ENCODE measurements at regions not wholly inside any gene's neighbourhood (a gene's known extent, or its start where the extent isn't known, plus 50 kb on each side); places are given as distances from the start of the nearest gene placed in this dataset.
"Not testable (repeated sequence)": the region's sequence is repeated elsewhere in the genome, so short reads cannot be mapped to it uniquely, and the experiment has no call there.

DNA sequence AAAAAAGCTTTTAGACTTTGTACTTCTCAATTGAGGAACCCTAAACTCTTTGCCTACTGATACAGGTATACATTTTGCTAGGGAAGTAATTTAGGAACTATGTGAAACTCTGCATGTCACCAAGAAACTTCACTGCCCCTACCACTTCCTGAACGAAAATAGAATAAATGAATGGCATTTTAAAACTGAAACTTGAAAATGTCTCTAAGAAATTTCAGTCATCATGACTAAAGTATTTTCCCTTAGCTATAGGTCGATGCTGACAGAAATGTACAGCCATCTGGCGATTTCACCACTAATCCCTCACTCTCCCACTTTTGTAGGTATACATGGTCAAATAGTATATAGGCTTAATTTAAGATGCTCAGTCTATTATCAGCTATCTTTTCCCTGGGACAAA, 194.9 kb upstream of the SYT10 start:
- Histone ChIP-seq H3K27ac (no peak overlapping the region), H3K4me1 (no peaks in the 10 kb centered on the region), H3K4me3 (no peak overlapping the region), H3K4me2 (no peak overlapping the region), H3K9me3 (0 out of 3 replicates have a peak, but pooled peaks cover 3% of the 10 kb centered on the region)
- ChIA-PET POLR2A (no interaction called here), CTCF (no interaction called here)
- TF ChIP-seq, protein P1, sequence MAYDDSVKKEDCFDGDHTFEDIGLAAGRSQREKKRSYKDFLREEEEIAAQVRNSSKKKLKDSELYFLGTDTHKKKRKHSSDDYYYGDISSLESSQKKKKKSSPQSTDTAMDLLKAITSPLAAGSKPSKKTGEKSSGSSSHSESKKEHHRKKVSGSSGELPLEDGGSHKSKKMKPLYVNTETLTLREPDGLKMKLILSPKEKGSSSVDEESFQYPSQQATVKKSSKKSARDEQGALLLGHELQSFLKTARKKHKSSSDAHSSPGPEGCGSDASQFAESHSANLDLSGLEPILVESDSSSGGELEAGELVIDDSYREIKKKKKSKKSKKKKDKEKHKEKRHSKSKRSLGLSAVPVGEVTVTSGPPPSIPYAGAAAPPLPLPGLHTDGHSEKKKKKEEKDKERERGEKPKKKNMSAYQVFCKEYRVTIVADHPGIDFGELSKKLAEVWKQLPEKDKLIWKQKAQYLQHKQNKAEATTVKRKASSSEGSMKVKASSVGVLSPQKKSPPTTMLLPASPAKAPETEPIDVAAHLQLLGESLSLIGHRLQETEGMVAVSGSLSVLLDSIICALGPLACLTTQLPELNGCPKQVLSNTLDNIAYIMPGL (CRISPR knock-in tag; IDR thresholded peaks at IDR 0.05; ENCODE audit: borderline replicate concordance), result no peak
- no peak for TF ChIP-seq HDAC2 (IDR thresholded peaks at IDR 0.05)
- no peak for TF ChIP-seq MAFK (IDR thresholded peaks at IDR 0.05; ENCODE audit: partially characterized antibody)
- no peak for TF ChIP-seq BHLHE40 (IDR thresholded peaks at IDR 0.05; ENCODE audit: low read depth, low read length)
- TF ChIP-seq CBX2 (IDR thresholded peaks at IDR 0.05; ENCODE audit: borderline replicate concordance, low read depth), result no peak
- no peak for TF ChIP-seq CBX8 (IDR thresholded peaks at IDR 0.05)
- TF ChIP-seq, protein P2, sequence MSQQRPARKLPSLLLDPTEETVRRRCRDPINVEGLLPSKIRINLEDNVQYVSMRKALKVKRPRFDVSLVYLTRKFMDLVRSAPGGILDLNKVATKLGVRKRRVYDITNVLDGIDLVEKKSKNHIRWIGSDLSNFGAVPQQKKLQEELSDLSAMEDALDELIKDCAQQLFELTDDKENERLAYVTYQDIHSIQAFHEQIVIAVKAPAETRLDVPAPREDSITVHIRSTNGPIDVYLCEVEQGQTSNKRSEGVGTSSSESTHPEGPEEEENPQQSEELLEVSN (IDR thresholded peaks at IDR 0.05; ENCODE audit: borderline replicate concordance, low read depth), result no peak
- TF ChIP-seq TP53 (CRISPR knock-in tag; IDR thresholded peaks at IDR 0.05), result no peak
- no peak for TF ChIP-seq EP300 (IDR thresholded peaks at IDR 0.05)
- TF ChIP-seq RARB (CRISPR knock-in tag; IDR thresholded peaks at IDR 0.05), result no peak
- no peak for TF ChIP-seq EHF (CRISPR knock-in tag; IDR thresholded peaks at IDR 0.05)
- no peak for DNase-seq (ENCODE audit: low read depth in 1 of 2, low spot score in 1 of 2)
- 5% methylated on average over 3 of the region's 3 CpGs for WGBS (ENCODE audit: missing lambda C conversion rate)
- no peak for ATAC-seq
- no peak for FAIRE-seq

DNA sequence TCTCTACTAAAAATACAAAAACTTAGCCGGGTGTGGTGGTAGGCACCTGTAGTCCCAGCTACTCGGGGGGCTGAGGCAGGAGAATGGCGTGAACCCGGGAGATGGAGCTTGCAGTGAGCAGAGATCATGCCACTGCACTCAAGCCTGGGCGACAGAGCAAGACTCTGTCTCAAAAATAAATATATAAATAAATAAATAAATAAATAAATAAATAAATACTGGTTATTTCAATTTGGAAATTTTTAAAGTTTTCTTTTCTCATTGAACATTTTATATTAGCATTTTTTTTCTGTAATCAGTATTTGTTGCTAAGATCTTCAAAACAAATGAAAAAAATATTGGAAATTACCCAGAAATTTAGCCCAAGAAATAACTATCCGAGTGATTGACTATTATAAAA, 197.3 kb upstream of the SYT10 start:
- H3K9me3 ChIP-seq; H3K4me2 ChIP-seq; POLR2A ChIA-PET; DNase-seq (ENCODE audit: low read depth in 1 of 2, low spot score in 1 of 2); H3K27ac ChIP-seq; H3K4me3 ChIP-seq; FAIRE-seq; H3K4me1 ChIP-seq; ATAC-seq; CTCF ChIA-PET: not testable (repeated sequence)
- 17% methylated on average over 6 of the region's 6 CpGs for WGBS (ENCODE audit: missing lambda C conversion rate)
- TF ChIP-seq ZC3H11A (IDR thresholded peaks at IDR 0.05), result peak; percentile 84

DNA sequence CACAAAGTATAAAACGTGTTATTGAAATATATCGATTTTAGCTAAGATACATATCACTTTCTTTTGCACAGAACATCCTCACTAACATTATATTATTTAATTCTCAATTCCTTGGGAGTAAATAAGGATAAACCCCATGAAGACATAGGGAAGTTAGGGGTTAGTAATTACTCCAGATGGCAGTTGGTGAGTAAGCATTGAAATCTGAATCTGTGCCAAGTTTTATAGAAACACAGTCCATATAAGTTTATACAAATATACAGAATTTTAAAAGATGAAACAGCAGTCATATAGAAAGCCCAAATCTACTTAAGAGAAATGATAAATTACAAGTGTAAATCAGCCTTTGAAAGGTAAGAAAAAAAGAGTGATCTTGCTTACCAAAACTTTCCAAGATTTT, 200.4 kb upstream of the SYT10 start:
- DNase-seq (ENCODE audit: low read depth in 1 of 2, low spot score in 1 of 2), result no peak
- 16% methylated on average over 2 of the region's 2 CpGs for WGBS (ENCODE audit: missing lambda C conversion rate)
- CTCF ChIA-PET, result no interaction called here

More for the DNA sequence above, 200.4 kb upstream of the SYT10 start:
- Histone ChIP-seq H3K4me1 (no peaks in the 10 kb centered on the region), H3K4me2 (no peak overlapping the region), H3K27ac (no peak overlapping the region), H3K9me3 (0 out of 3 replicates have a peak, but pooled peaks cover 3% of the 10 kb centered on the region), H3K4me3 (no peak overlapping the region)
- ATAC-seq, result no peak
- TF ChIP-seq RCOR1 (IDR thresholded peaks at IDR 0.05; ENCODE audit: low read depth, low read length) (no peak), HOXB13 (CRISPR knock-in tag; IDR thresholded peaks at IDR 0.05; ENCODE audit: low read depth) (no peak), TP53 (CRISPR knock-in tag; IDR thresholded peaks at IDR 0.05) (no peak), CBX8 (IDR thresholded peaks at IDR 0.05) (no peak), EP300 (IDR thresholded peaks at IDR 0.05) (no peak), SREBF2 (IDR thresholded peaks at IDR 0.05) (no peak), NR3C1 (IDR thresholded peaks at IDR 0.05) (no peak), JUNB (IDR thresholded peaks at IDR 0.05) (no peak), PHF8 (IDR thresholded peaks at IDR 0.05; ENCODE audit: borderline replicate concordance, low read depth) (no peak), EHF (CRISPR knock-in tag; IDR thresholded peaks at IDR 0.05) (no peak)
- TF ChIP-seq, protein P3, sequence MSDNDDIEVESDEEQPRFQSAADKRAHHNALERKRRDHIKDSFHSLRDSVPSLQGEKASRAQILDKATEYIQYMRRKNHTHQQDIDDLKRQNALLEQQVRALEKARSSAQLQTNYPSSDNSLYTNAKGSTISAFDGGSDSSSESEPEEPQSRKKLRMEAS (IDR thresholded peaks at IDR 0.05), result no peak
- TF ChIP-seq, protein P4, sequence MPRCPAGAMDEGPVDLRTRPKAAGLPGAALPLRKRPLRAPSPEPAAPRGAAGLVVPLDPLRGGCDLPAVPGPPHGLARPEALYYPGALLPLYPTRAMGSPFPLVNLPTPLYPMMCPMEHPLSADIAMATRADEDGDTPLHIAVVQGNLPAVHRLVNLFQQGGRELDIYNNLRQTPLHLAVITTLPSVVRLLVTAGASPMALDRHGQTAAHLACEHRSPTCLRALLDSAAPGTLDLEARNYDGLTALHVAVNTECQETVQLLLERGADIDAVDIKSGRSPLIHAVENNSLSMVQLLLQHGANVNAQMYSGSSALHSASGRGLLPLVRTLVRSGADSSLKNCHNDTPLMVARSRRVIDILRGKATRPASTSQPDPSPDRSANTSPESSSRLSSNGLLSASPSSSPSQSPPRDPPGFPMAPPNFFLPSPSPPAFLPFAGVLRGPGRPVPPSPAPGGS (IDR thresholded peaks at IDR 0.05), result no peak
- TF ChIP-seq, protein P1 (CRISPR knock-in tag; IDR thresholded peaks at IDR 0.05; ENCODE audit: borderline replicate concordance), result no peak
- TF ChIP-seq, protein P5, sequence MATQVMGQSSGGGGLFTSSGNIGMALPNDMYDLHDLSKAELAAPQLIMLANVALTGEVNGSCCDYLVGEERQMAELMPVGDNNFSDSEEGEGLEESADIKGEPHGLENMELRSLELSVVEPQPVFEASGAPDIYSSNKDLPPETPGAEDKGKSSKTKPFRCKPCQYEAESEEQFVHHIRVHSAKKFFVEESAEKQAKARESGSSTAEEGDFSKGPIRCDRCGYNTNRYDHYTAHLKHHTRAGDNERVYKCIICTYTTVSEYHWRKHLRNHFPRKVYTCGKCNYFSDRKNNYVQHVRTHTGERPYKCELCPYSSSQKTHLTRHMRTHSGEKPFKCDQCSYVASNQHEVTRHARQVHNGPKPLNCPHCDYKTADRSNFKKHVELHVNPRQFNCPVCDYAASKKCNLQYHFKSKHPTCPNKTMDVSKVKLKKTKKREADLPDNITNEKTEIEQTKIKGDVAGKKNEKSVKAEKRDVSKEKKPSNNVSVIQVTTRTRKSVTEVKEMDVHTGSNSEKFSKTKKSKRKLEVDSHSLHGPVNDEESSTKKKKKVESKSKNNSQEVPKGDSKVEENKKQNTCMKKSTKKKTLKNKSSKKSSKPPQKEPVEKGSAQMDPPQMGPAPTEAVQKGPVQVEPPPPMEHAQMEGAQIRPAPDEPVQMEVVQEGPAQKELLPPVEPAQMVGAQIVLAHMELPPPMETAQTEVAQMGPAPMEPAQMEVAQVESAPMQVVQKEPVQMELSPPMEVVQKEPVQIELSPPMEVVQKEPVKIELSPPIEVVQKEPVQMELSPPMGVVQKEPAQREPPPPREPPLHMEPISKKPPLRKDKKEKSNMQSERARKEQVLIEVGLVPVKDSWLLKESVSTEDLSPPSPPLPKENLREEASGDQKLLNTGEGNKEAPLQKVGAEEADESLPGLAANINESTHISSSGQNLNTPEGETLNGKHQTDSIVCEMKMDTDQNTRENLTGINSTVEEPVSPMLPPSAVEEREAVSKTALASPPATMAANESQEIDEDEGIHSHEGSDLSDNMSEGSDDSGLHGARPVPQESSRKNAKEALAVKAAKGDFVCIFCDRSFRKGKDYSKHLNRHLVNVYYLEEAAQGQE (IDR thresholded peaks at IDR 0.05), result no peak
- no peak for FAIRE-seq
- POLR2A ChIA-PET, result no interaction called here
